ENCODE measurements at regions not wholly inside any gene's neighbourhood (a gene's known extent, or its start where the extent isn't known, plus 50 kb on each side); places are given as distances from the start of the nearest gene placed in this dataset.

- Histone ChIP-seq H3K4me3 (ENCODE audit: low read length in 2 of 2) (no peak overlapping the region), H3K9me3 (ENCODE audit: control insufficient read depth in 1 of 2, low read length in 2 of 2) (no peaks in the 10 kb centered on the region), H3K27ac (ENCODE audit: low read depth, low read length) (no peak overlapping the region), H3K36me3 (ENCODE audit: insufficient read depth, low read length) (no peaks in the 10 kb centered on the region), H3K4me1 (ENCODE audit: insufficient read depth, low read length) (no peaks in the 10 kb centered on the region), H3K27me3 (ENCODE audit: insufficient read depth, low read length) (no peaks in the 10 kb centered on the region)
- Mint-ChIP-seq H3K9me3 (peaks cover 0 to 2% (median 0%) of the 10 kb centered on the region in 8 donors), H3K4me1 (no peaks in the 10 kb centered on the region), H3K27ac (no peak overlapping the region), H3K27me3 (peaks cover 4 to 6% of the 10 kb centered on the region in 2 donors), H3K36me3 (no peaks in the 10 kb centered on the region), H3K4me3 (no peak overlapping the region)
- no peak for DNase-seq
- intact Hi-C loops (cut with micrococcal nuclease): no loop called here
- ChIA-PET POLR2A (ENCODE audit: partially characterized antibody) (no interaction called here), CTCF (ENCODE audit: partially characterized antibody) (no interaction called here)
Observed at GRCh38 chr17:72175787-72176515, 55.1 kb downstream of the SOX9 start.

- H3K27ac ChIP-seq (ENCODE audit: low read depth, low read length): no peak overlapping the region
- Mint-ChIP-seq H3K36me3 (no peaks in the 10 kb centered on the region), H3K27ac (no peak overlapping the region), H3K27me3 (peaks cover 2 to 3% of the 10 kb centered on the region in 2 donors), H3K4me3 (no peak overlapping the region), H3K4me1 (no peaks in the 10 kb centered on the region), H3K9me3 (peaks cover 0 to 4% (median 2%) of the 10 kb centered on the region in 8 donors)
- H3K36me3 ChIP-seq (ENCODE audit: insufficient read depth, low read length): no peaks in the 10 kb centered on the region
- H3K9me3 ChIP-seq (ENCODE audit: control insufficient read depth in 1 of 2, low read length in 2 of 2): no peaks in the 10 kb centered on the region
- H3K4me1 ChIP-seq (ENCODE audit: insufficient read depth, low read length): no peaks in the 10 kb centered on the region
- no peak for DNase-seq
- POLR2A ChIA-PET (ENCODE audit: partially characterized antibody): no interaction called here
- intact Hi-C loops (cut with micrococcal nuclease): no loop called here
- no peak overlapping the region for H3K4me3 ChIP-seq (ENCODE audit: low read length in 2 of 2)
- CTCF ChIA-PET (ENCODE audit: partially characterized antibody): no interaction called here
- H3K27me3 ChIP-seq (ENCODE audit: insufficient read depth, low read length): no peaks in the 10 kb centered on the region
Observed at GRCh38 chr17:72176516-72176851, 55.7 kb downstream of the SOX9 start.

GRCh38 chr17:72176951-72177660 is 56.3 kb downstream of the SOX9 start:
- CTCF ChIA-PET (ENCODE audit: partially characterized antibody): no interaction called here

GRCh38 chr17:72177738-72178137 is 56.9 kb downstream of the SOX9 start:
- Histone ChIP-seq H3K4me3 (ENCODE audit: low read length in 2 of 2) (no peak overlapping the region), H3K36me3 (ENCODE audit: insufficient read depth, low read length) (no peaks in the 10 kb centered on the region), H3K27ac (ENCODE audit: low read depth, low read length) (no peak overlapping the region), H3K27me3 (ENCODE audit: insufficient read depth, low read length) (no peaks in the 10 kb centered on the region), H3K4me1 (ENCODE audit: insufficient read depth, low read length) (no peaks in the 10 kb centered on the region), H3K9me3 (ENCODE audit: control insufficient read depth in 1 of 2, low read length in 2 of 2) (no peaks in the 10 kb centered on the region)
- intact Hi-C loops (cut with micrococcal nuclease): no loop called here
- Mint-ChIP-seq H3K27ac (no peak overlapping the region), H3K9me3 (peaks cover 0 to 4% (median 2%) of the 10 kb centered on the region in 8 donors), H3K27me3 (peaks cover 2 to 3% of the 10 kb centered on the region in 2 donors), H3K4me1 (no peaks in the 10 kb centered on the region), H3K36me3 (no peaks in the 10 kb centered on the region), H3K4me3 (no peak overlapping the region)
- POLR2A ChIA-PET (ENCODE audit: partially characterized antibody): no interaction called here
- CTCF ChIA-PET (ENCODE audit: partially characterized antibody): no interaction called here
- DNase-seq: no peak

More at GRCh38 chr17:72176951-72177660, 56.3 kb downstream of the SOX9 start:
- H3K4me3 ChIP-seq (ENCODE audit: low read length in 2 of 2): no peak overlapping the region
- H3K4me1 Mint-ChIP-seq: no peaks in the 10 kb centered on the region
- H3K27me3 Mint-ChIP-seq: peaks cover 2 to 3% of the 10 kb centered on the region in 2 donors
- no peaks in the 10 kb centered on the region for H3K4me1 ChIP-seq (ENCODE audit: insufficient read depth, low read length)
- no peaks in the 10 kb centered on the region for H3K27me3 ChIP-seq (ENCODE audit: insufficient read depth, low read length)
- intact Hi-C loops (cut with micrococcal nuclease): no loop called here
- H3K9me3 ChIP-seq (ENCODE audit: control insufficient read depth in 1 of 2, low read length in 2 of 2): no peaks in the 10 kb centered on the region
- peaks cover 0 to 4% (median 2%) of the 10 kb centered on the region in 8 donors for H3K9me3 Mint-ChIP-seq
- POLR2A ChIA-PET (ENCODE audit: partially characterized antibody): no interaction called here
- no peak overlapping the region for H3K27ac Mint-ChIP-seq
- H3K36me3 ChIP-seq (ENCODE audit: insufficient read depth, low read length): no peaks in the 10 kb centered on the region
- no peak overlapping the region for H3K27ac ChIP-seq (ENCODE audit: low read depth, low read length)
- no peaks in the 10 kb centered on the region for H3K36me3 Mint-ChIP-seq
- H3K4me3 Mint-ChIP-seq: no peak overlapping the region
- no peak for DNase-seq

GRCh38 chr17:72182371-72182873 is 61.6 kb downstream of the SOX9 start:
- DNase-seq: no peak
- Histone ChIP-seq H3K27me3 (ENCODE audit: insufficient read depth, low read length) (no peaks in the 10 kb centered on the region), H3K9me3 (ENCODE audit: control insufficient read depth in 1 of 2, low read length in 2 of 2) (no peaks in the 10 kb centered on the region), H3K36me3 (ENCODE audit: insufficient read depth, low read length) (no peaks in the 10 kb centered on the region), H3K4me3 (ENCODE audit: low read length in 2 of 2) (no peak overlapping the region), H3K4me1 (ENCODE audit: insufficient read depth, low read length) (no peaks in the 10 kb centered on the region), H3K27ac (ENCODE audit: low read depth, low read length) (no peak overlapping the region)
- H3K27ac Mint-ChIP-seq: no peak overlapping the region
- ChIA-PET CTCF (ENCODE audit: partially characterized antibody) (no interaction called here), POLR2A (ENCODE audit: partially characterized antibody) (no interaction called here)
- intact Hi-C loops (cut with micrococcal nuclease): no loop called here
- H3K4me1 Mint-ChIP-seq: no peaks in the 10 kb centered on the region
- peaks cover 0 to 6% (median 3%) of the 10 kb centered on the region in 8 donors for H3K9me3 Mint-ChIP-seq
- H3K27me3 Mint-ChIP-seq: no peaks in the 10 kb centered on the region
- H3K4me3 Mint-ChIP-seq: no peak overlapping the region
- no peaks in the 10 kb centered on the region for H3K36me3 Mint-ChIP-seq

DNA sequence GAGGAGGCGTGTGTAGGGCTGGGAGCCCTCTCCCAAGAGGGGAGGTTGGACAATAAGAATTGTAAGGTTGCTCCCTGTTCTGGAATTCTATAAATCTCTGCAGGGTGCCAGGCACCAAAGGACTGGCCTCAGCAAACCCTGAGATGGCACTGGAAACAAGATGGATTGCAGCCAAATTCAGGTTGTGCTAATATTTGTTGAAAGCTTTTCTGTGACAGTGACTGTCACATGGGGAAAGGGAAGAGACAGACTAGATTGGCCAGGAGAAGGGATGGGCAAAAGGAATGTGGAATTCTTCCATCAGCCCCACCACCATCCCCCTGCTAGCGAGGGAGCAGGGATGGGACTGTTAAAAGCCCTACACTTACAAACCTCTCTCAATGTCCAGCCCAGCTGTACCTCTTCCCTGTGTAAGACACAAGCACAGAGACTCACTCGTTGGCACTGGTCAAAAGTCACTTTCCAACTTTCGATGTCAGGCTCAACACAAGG is 62.4 kb downstream of the SOX9 start:
- Histone ChIP-seq H3K9me3 (ENCODE audit: control insufficient read depth in 1 of 2, low read length in 2 of 2) (no peaks in the 10 kb centered on the region), H3K27ac (ENCODE audit: low read depth, low read length) (no peak overlapping the region), H3K4me1 (ENCODE audit: insufficient read depth, low read length) (no peaks in the 10 kb centered on the region), H3K4me3 (ENCODE audit: low read length in 2 of 2) (no peak overlapping the region), H3K27me3 (ENCODE audit: insufficient read depth, low read length) (no peaks in the 10 kb centered on the region), H3K36me3 (ENCODE audit: insufficient read depth, low read length) (no peaks in the 10 kb centered on the region)
- ChIA-PET POLR2A (ENCODE audit: partially characterized antibody) (no interaction called here), CTCF (ENCODE audit: partially characterized antibody) (no interaction called here)
- peaks cover 0 to 7% (median 3%) of the 10 kb centered on the region in 8 donors for H3K9me3 Mint-ChIP-seq
- DNase-seq: no peak
- no peak overlapping the region for H3K4me3 Mint-ChIP-seq
- no peak overlapping the region for H3K27ac Mint-ChIP-seq
- no peaks in the 10 kb centered on the region for H3K36me3 Mint-ChIP-seq
- H3K4me1 Mint-ChIP-seq: no peaks in the 10 kb centered on the region
- intact Hi-C loops (cut with micrococcal nuclease): no loop called here
- no peaks in the 10 kb centered on the region for H3K27me3 Mint-ChIP-seq

DNA sequence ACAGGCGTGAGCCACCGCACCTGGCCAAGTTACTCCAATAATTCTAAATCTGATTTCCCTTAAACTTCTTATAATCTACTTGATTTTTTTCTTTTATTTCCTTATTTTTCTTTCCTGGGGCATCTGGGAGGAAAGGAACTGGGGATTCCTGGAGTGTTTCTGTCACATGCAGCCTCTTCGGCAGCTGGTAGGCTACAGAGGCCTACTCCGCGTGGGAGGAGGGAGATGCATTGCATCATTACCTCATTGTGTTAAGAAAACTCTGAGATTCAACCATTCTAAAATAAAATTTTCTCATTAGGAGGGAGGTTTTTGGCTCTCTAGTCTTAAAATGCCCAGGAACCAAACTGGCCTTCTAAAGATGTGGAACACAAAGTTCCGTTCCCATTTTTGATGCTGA is 64.0 kb downstream of the SOX9 start:
- peaks cover 0 to 4% of the 10 kb centered on the region in 2 donors for H3K9me3 ChIP-seq (ENCODE audit: control insufficient read depth in 1 of 2, low read length in 2 of 2)
- intact Hi-C loops (cut with micrococcal nuclease): no loop called here
- no peak overlapping the region for H3K4me3 ChIP-seq (ENCODE audit: low read length in 2 of 2)
- no peaks in the 10 kb centered on the region for H3K36me3 ChIP-seq (ENCODE audit: insufficient read depth, low read length)
- H3K27me3 ChIP-seq (ENCODE audit: insufficient read depth, low read length): no peaks in the 10 kb centered on the region
- CTCF ChIA-PET (ENCODE audit: partially characterized antibody): interaction anchor here (0.7 kb wide), 1 partner anchor 1223 kb away, joined by 4 read pairs; no protein-coding TSS in a partner anchor
- H3K4me1 ChIP-seq (ENCODE audit: insufficient read depth, low read length): no peaks in the 10 kb centered on the region
- no peak overlapping the region for H3K4me3 Mint-ChIP-seq
- H3K4me1 Mint-ChIP-seq: no peaks in the 10 kb centered on the region
- POLR2A ChIA-PET (ENCODE audit: partially characterized antibody): no interaction called here
- peaks cover 0 to 7% (median 3%) of the 10 kb centered on the region in 8 donors for H3K9me3 Mint-ChIP-seq
- H3K27ac ChIP-seq (ENCODE audit: low read depth, low read length): no peak overlapping the region
- H3K27me3 Mint-ChIP-seq: no peaks in the 10 kb centered on the region
- no peak overlapping the region for H3K27ac Mint-ChIP-seq
- H3K36me3 Mint-ChIP-seq: no peaks in the 10 kb centered on the region
- no peak for DNase-seq

All from CD4-positive, alpha-beta memory T cell (primary cell).